Fibroblast of the aortic adventitia (primary cell): ENCODE measurements at regions not wholly inside any gene's neighbourhood (a gene's known extent, or its start where the extent isn't known, plus 50 kb on each side); places are given as distances from the start of the nearest gene placed in this dataset.

Experiments used
- DNase-seq: peaks from one replicate; pipeline ENCODE4 v3.0.0-alpha.2; 2010; ENCODE audit warnings: low read depth
- H3K4me3 ChIP-seq: 2 replicates; pipeline ENCODE4 v1.5.1; 2011; ENCODE audit warnings: low read depth, mild to moderate bottlenecking, control low read depth, low read length, moderate library complexity
- CTCF ChIP-seq: IDR thresholded peaks from 2 replicates; pipeline ENCODE4 v1.5.1; 2011; ENCODE audit warnings: mild to moderate bottlenecking, low read length, control low read depth, inconsistent platforms; ENCODE audit not compliant: insufficient read depth

- TF ChIP-seq CTCF: no peak
- DNase-seq: no peak
These were observed 50.2 kb upstream of the CDK1 start for GRCh38 chr10:60728056-60728455.

GRCh38 chr10:60726257-60726656 lies 52.0 kb upstream of the CDK1 start:
- no peak for TF ChIP-seq CTCF
- H3K4me3 ChIP-seq: no peak overlapping the region
- no peak for DNase-seq

More at GRCh38 chr10:60728056-60728455, 50.2 kb upstream of the CDK1 start:
- no peak overlapping the region for H3K4me3 ChIP-seq

GRCh38 chr10:60722623-60723022 lies 55.7 kb upstream of the CDK1 start:
- no peak for TF ChIP-seq CTCF
- H3K4me3 ChIP-seq: no peak overlapping the region

GRCh38 chr10:60719721-60720120 lies 58.6 kb upstream of the CDK1 start:
- no peak for DNase-seq
- TF ChIP-seq CTCF: no peak
- no peak overlapping the region for H3K4me3 ChIP-seq

More at GRCh38 chr10:60722623-60723022, 55.7 kb upstream of the CDK1 start:
- DNase-seq: no peak

DNA sequence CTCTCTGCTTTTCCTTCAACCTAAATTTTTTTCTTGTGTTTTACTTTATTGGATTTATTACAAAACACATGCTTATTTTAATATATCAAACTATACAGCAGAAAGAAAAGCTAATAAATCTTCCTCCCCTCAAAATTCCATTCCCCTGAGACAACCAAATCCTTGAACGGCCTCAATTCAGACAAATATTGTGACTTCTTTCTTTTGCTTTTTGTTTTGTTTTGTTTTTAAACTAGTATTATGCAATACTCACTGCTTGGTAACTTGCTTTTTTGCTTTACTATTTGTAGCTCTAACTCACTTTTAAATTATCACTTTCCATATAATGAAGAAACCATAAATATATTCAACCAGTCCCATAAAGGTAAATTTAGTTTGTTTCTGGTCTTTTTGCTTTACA lies 59.4 kb upstream of the CDK1 start:
- DNase-seq: peak; percentile 3
- no peak for TF ChIP-seq CTCF
- H3K4me3 ChIP-seq: no peak overlapping the region

DNA sequence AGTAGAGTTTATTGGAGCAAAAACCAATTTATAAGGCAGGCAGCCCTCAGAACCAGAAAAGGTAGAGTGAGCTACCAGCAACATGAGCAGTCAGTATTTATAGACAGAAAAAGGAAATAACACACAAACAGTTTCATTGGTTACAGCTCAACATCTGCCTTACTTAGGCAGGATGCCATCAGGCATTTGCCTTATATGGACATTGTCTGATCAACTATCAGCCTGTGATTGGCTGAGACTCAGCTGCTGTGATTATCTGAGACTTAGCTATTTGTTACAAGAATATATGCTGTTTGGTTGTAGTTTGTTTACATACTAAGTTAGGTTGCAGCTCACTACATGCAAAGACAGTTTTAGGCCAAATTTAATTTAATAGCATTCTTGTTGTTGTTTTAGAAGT lies 60.4 kb upstream of the CDK1 start:
- no peak overlapping the region for H3K4me3 ChIP-seq
- no peak for TF ChIP-seq CTCF
- DNase-seq: no peak

DNA sequence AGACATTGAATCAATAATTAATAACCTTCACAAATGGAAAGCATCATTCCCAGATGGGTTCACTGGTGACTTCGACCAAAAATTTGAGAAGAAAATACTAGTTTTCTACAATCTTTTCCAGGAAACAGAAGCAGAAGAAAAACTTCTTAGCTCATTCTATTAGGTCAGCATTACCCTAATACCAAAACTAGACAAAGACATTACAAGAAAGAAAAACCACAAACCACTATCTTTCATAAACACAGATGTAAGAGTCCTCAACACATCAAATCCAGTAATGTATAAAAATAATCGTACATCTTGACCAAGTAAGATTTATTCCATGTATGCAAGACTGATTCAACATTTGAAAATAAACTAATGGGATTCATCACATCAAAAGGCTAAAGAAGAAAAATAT lies 64.0 kb upstream of the CDK1 start:
- TF ChIP-seq CTCF: no peak
- no peak overlapping the region for H3K4me3 ChIP-seq
- DNase-seq: no peak
